ENCODE measurements at regions not wholly inside any gene's neighbourhood (a gene's known extent, or its start where the extent isn't known, plus 50 kb on each side); places are given as distances from the start of the nearest gene placed in this dataset.

DNA sequence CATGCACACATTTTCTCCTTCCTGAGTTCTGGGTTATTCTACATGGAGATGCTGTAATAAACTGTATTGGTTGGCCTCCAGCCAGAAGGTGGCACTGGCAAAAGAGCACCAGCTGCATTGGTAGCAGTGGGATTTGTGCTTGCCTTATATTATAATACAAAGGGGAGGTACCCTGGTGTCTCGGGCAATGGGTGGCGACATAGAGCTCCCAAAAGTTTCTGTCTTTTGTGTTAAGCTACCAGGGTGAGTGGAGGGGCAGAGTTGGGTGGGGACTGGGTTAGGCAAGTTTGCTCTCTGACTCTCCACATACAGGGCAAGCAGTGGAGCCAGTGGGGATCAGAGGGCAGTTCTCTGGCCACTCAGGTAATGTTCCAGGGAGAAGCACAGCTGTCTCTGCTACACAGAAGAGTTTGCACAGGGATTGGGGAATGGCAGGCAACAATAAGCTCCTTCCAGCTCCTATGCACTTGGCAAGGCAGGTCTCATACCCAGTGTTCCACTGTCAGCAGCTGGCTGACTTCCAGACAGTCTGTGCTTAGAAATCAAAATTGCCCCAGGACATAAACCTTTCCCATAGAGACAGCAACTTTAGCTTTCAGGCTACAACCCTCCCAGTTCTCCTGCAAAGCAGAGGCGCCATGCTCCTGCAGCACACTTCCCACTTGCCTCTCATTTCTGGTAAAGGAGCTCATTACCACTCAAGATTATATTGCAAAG, 463.9 kb upstream of the PCDH7 start:
- TF ChIP-seq RAD21 (IDR thresholded peaks at IDR 0.05; ENCODE audit: low read depth) = no peak
- Histone ChIP-seq H3K9ac (ENCODE audit: low read length) (no peak overlapping the region), H3K4me1 (ENCODE audit: control insufficient read depth in 1 of 2, insufficient read depth in 2 of 2, low read length in 2 of 2) (no peaks in the 10 kb centered on the region; a peak in 1 of 4 replicates), H3K9me2 (ENCODE audit: insufficient read depth) (no peaks in the 10 kb centered on the region), H2AFZ (ENCODE audit: low read depth, low read length, poor library complexity, severe bottlenecking) (no peak overlapping the region), H3K4me3 (replicated peaks in 1 of 2; ENCODE audit: low read depth in 1 of 2, low read length in 2 of 2) (no peak overlapping the region), H4K20me1 (ENCODE audit: insufficient read depth) (no peaks in the 10 kb centered on the region), H3K27ac (ENCODE audit: low read depth, low read length) (no peak overlapping the region), H3K36me3 (ENCODE audit: control insufficient read depth in 1 of 2, insufficient read depth in 2 of 2, low read length in 2 of 2) (no peaks in the 10 kb centered on the region), H3K4me2 (ENCODE audit: low read length) (no peak overlapping the region), H3K27me3 (ENCODE audit: insufficient read depth, low read length) (no peaks in the 10 kb centered on the region), H3K9me3 (ENCODE audit: control insufficient read depth in 1 of 2, insufficient read depth in 1 of 2, low read depth in 1 of 2, low read length in 2 of 2) (no peaks in the 10 kb centered on the region; a peak in 1 of 4 replicates), H3K79me2 (ENCODE audit: insufficient read depth, low read length) (no peaks in the 10 kb centered on the region)
- ATAC-seq (peak; percentile 36), DNase-seq (ENCODE audit: low read depth, low spot score) (no peak)
- ChIA-PET CTCF (interaction anchor here (1.5 kb wide), 1 partner anchor 10 kb away, joined by 4 read pairs; no protein-coding TSS in a partner anchor), RAD21 (ENCODE audit: low non-redundant PET in 1 of 2, low total read pairs in 2 of 2, uncharacterized antibody in 2 of 2, unreplicated experiment in 2 of 2) (no interaction called here), POLR2A (interaction anchor here (1.8 kb wide), 1 partner anchor 18 kb away, joined by 5 read pairs; no protein-coding TSS in a partner anchor)
- no TSS peak for BruUV-seq (replicated peaks)
- intact Hi-C loops (cut with micrococcal nuclease) = no loop called here

DNA sequence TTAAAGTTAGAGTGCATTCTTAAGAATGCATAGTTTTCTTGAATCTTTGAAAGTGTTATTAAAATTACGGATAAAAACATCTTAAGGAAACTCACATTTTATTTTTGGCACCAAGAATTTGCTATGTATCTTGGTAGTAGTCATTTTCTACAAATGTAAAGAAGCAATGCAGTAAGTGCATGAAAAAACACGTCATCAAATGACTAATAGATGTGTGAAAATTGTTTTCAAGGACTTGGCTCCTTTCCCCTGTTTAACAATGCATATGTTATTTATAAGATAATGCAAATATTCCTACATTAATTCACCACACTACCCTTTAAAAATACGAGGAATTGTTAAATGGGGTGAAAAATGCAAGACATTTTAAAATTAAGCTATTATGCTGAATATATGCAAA, 461.2 kb upstream of the PCDH7 start:
- BruUV-seq (replicated peaks) = no TSS peak
- TF ChIP-seq, protein P1, sequence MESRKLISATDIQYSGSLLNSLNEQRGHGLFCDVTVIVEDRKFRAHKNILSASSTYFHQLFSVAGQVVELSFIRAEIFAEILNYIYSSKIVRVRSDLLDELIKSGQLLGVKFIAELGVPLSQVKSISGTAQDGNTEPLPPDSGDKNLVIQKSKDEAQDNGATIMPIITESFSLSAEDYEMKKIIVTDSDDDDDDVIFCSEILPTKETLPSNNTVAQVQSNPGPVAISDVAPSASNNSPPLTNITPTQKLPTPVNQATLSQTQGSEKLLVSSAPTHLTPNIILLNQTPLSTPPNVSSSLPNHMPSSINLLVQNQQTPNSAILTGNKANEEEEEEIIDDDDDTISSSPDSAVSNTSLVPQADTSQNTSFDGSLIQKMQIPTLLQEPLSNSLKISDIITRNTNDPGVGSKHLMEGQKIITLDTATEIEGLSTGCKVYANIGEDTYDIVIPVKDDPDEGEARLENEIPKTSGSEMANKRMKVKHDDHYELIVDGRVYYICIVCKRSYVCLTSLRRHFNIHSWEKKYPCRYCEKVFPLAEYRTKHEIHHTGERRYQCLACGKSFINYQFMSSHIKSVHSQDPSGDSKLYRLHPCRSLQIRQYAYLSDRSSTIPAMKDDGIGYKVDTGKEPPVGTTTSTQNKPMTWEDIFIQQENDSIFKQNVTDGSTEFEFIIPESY (IDR thresholded peaks at IDR 0.05; ENCODE audit: extremely low read depth, insufficient replicate concordance, low read length) = no peak
- TF ChIP-seq EZH2 (IDR thresholded peaks at IDR 0.05) = no peak
- no peak for TF ChIP-seq POLR2AphosphoS5 (IDR thresholded peaks at IDR 0.05; ENCODE audit: low read depth, low read length)
- TF ChIP-seq MAX (IDR thresholded peaks at IDR 0.05) = no peak
- TF ChIP-seq CBX3 (IDR thresholded peaks at IDR 0.05; ENCODE audit: low read depth) = no peak
- no peak for TF ChIP-seq ATF3 (IDR thresholded peaks at IDR 0.05)
- TF ChIP-seq JUND (IDR thresholded peaks at IDR 0.05) = no peak
- no peak for TF ChIP-seq SRF (IDR thresholded peaks at IDR 0.05; ENCODE audit: low read depth)
- no peak for TF ChIP-seq SIN3A (IDR thresholded peaks at IDR 0.05; ENCODE audit: low read depth)
- no peak for TF ChIP-seq CTCF (IDR thresholded peaks at IDR 0.05 in 2 of 3, conservative IDR thresholded peaks at IDR 0.05 in 1 of 3; ENCODE audit: borderline replicate concordance in 1 of 3, insufficient read depth in 1 of 3, low read depth in 2 of 3, low read length in 2 of 3)
- ChIA-PET RAD21 (ENCODE audit: low non-redundant PET in 1 of 2, low total read pairs in 2 of 2, uncharacterized antibody in 2 of 2, unreplicated experiment in 2 of 2) (no interaction called here), CTCF (no interaction called here), POLR2A (no interaction called here)
- Histone ChIP-seq H3K4me1 (ENCODE audit: control insufficient read depth in 1 of 2, insufficient read depth in 2 of 2, low read length in 2 of 2) (no peaks in the 10 kb centered on the region; a peak in 1 of 4 replicates), H3K27ac (ENCODE audit: low read depth, low read length) (no peak overlapping the region), H3K9me2 (ENCODE audit: insufficient read depth) (no peaks in the 10 kb centered on the region), H3K27me3 (ENCODE audit: insufficient read depth, low read length) (no peaks in the 10 kb centered on the region), H4K20me1 (ENCODE audit: insufficient read depth) (no peaks in the 10 kb centered on the region), H3K9ac (ENCODE audit: low read length) (no peak overlapping the region), H3K79me2 (ENCODE audit: insufficient read depth, low read length) (no peaks in the 10 kb centered on the region), H3K36me3 (ENCODE audit: control insufficient read depth in 1 of 2, insufficient read depth in 2 of 2, low read length in 2 of 2) (no peaks in the 10 kb centered on the region), H3K4me2 (ENCODE audit: low read length) (no peak overlapping the region), H3K4me3 (replicated peaks in 1 of 2; ENCODE audit: low read depth in 1 of 2, low read length in 2 of 2) (no peak overlapping the region), H2AFZ (ENCODE audit: low read depth, low read length, poor library complexity, severe bottlenecking) (no peak overlapping the region), H3K9me3 (ENCODE audit: control insufficient read depth in 1 of 2, insufficient read depth in 1 of 2, low read depth in 1 of 2, low read length in 2 of 2) (no peaks in the 10 kb centered on the region)
- intact Hi-C loops (cut with micrococcal nuclease) = no loop called here
- ATAC-seq = no peak
- DNase-seq (ENCODE audit: low read depth, low spot score) = no peak

All from HCT116 (cell line).